Kidney (tissue), 13 donors: ENCODE measurements at regions not wholly inside any gene's neighbourhood (a gene's known extent, or its start where the extent isn't known, plus 50 kb on each side); places are given as distances from the start of the nearest gene placed in this dataset. TPM values are rescaled to one million over a fixed set of nuclear protein-coding genes. Genes with fewer than 3 reads are reported as not detected.

Source experiments
- DNase-seq, 5 donors: peaks; one replicate each; pipeline ENCODE4 v3.0.0-alpha.2; 2013 to 2020
- FAIRE-seq: peaks from 2 replicates; lab custom pipeline; 2012; peaks lifted over from hg19 to GRCh38; lab: Jason Lieb, UNC
- H3K27ac ChIP-seq, 2 donors: one replicate each; pipeline ENCODE4 v1.7.0; 2013; ENCODE audit warnings: low read depth in 2 of 2, low read length in 2 of 2, inconsistent platforms in 1 of 2
- H3K27me3 ChIP-seq: one replicate; pipeline ENCODE4 v1.7.1; 2013; ENCODE audit warnings: low read length, inconsistent platforms; ENCODE audit not compliant: control insufficient read depth, insufficient read depth
- H3K36me3 ChIP-seq, 3 donors: one replicate each; pipeline versions ENCODE4 v1.7.0 to v1.7.1; 2013; ENCODE audit warnings: low read length in 3 of 3, control low read depth in 1 of 3, inconsistent platforms in 1 of 3; ENCODE audit not compliant: insufficient read depth in 3 of 3, control insufficient read depth in 2 of 3
- H3K4me1 ChIP-seq, 3 donors: one replicate each; pipeline versions ENCODE4 v1.7.0 to v1.7.1; 2013; ENCODE audit warnings: low read length in 3 of 3, inconsistent platforms in 1 of 3, low read depth in 1 of 3; ENCODE audit not compliant: control insufficient read depth in 2 of 3, insufficient read depth in 2 of 3
- H3K4me3 ChIP-seq, 3 donors: one replicate each; pipeline versions ENCODE4 v1.7.0 to v1.8.1; 2013; ENCODE audit warnings: low read length in 3 of 3, control low read depth in 1 of 3, inconsistent platforms in 1 of 3
- H3K9ac ChIP-seq, 3 donors: one replicate each; pipeline versions ENCODE4 v1.7.0 to v1.7.1; 2013; ENCODE audit warnings: low read length in 3 of 3, control low read depth in 1 of 3, inconsistent platforms in 1 of 3
- H3K9me3 ChIP-seq, 3 donors: one replicate each; pipeline versions ENCODE4 v1.7.0 to v1.7.1; 2013; ENCODE audit warnings: low read length in 3 of 3, control low read depth in 1 of 3, inconsistent platforms in 1 of 3; ENCODE audit not compliant: control insufficient read depth in 2 of 3, insufficient read depth in 1 of 3
- CTCF ChIP-seq: IDR thresholded peaks from 3 replicates; pipeline ENCODE4 v1.5.1; 2012; ENCODE audit warnings: mild to moderate bottlenecking, moderate library complexity, borderline replicate concordance; ENCODE audit not compliant: insufficient read depth; ENCODE audit errors: extremely low read depth
- intact Hi-C: fragments of 100-400 bp; cut with DNase I; formaldehyde crosslinking; loops from one replicate; pipeline ENCODE4 v1.11.1; 2022
- microRNA-seq: library from miRNA; unstranded; fragments of <30 nt; microRNA quantifications from one replicate; pipeline ENCODE4 v1.2.0, GENCODE V29; 2020
- donor health status: control.
- donor health status: control.
- donor health status: control.
- donor health status: control.
- donor health status: control.
- donor health status: DM: yes; HTN: yes; CAD: no.
- donor health status: Normal renal cell carcinoma (clear cell type).

GRCh38 chr2:56133931-56134629 lies 49.7 kb upstream of the CCDC85A start:
- Histone ChIP-seq H3K4me1 (no peaks in the 10 kb centered on the region), H3K9ac (no peak overlapping the region), H3K4me3 (no peak overlapping the region), H3K9me3 (no peaks in the 10 kb centered on the region), H3K36me3 (no peaks in the 10 kb centered on the region), H3K27ac (no peak overlapping the region), H3K27me3 (no peaks in the 10 kb centered on the region)
- DNase-seq: no peak
- intact Hi-C loops: loop anchor here (10.0 kb wide), 1 partner anchor 419 kb away; no protein-coding TSS in a partner anchor
- TF ChIP-seq CTCF: no peak
- FAIRE-seq: no peak

Small RNA genes in the stretch of these regions (microRNA-seq; reads per million reads assigned to microRNA genes)
- not detected for gene MIR216A
- not detected for gene MIR216B
- gene MIR217: not detected
